Right ventricle myocardium superior (tissue), 1 donor: ENCODE measurements at regions not wholly inside any gene's neighbourhood (a gene's known extent, or its start where the extent isn't known, plus 50 kb on each side); places are given as distances from the start of the nearest gene placed in this dataset.
"Not testable (repeated sequence)": the region's sequence is repeated elsewhere in the genome, so short reads cannot be mapped to it uniquely, and the experiment has no call there.

Experiments
- ATAC-seq: fragments of 200-7000 bp; cut with Tn5 transposase; one replicate; pipeline ENCODE4 v1.9.1; 2020; ENCODE audit warnings: mild to moderate bottlenecking; ENCODE audit not compliant: poor library complexity
- DNase-seq: peaks from one replicate; pipeline ENCODE4 v3.0.0-alpha.2; 2020
- intact Hi-C: fragments of 100-400 bp; cut with DNase I; formaldehyde crosslinking; loops from one replicate; pipeline ENCODE4 v1.11.2; 2022
- donor health status: DM: no; HTN: yes; CAD: no; lungs with severe emphysema.

- intact Hi-C loops, ATAC-seq, DNase-seq: not testable (repeated sequence)
Observed at GRCh38 chr10:32177594-32177993, 121.4 kb upstream of the KIF5B start.

GRCh38 chr10:32175629-32176028 lies 119.4 kb upstream of the KIF5B start:
- ATAC-seq, result no peak
- DNase-seq, result no peak
- intact Hi-C loops, result no loop called here

GRCh38 chr10:32174349-32174893 lies 118.2 kb upstream of the KIF5B start:
- intact Hi-C loops, result no loop called here
- DNase-seq (no peak), ATAC-seq (no peak)

GRCh38 chr10:32171204-32171603 lies 115.0 kb upstream of the KIF5B start:
- intact Hi-C loops, result no loop called here
- no peak for DNase-seq
- ATAC-seq, result no peak

- intact Hi-C loops, result no loop called here
- ATAC-seq (peak; percentile 91), DNase-seq (no peak)
Observed at GRCh38 chr10:32169556-32169955, 113.3 kb upstream of the KIF5B start.

- intact Hi-C loops, result no loop called here
- no peak for DNase-seq
- ATAC-seq, result no peak
Observed at GRCh38 chr10:32167450-32167849, 111.2 kb upstream of the KIF5B start.

- no peak for ATAC-seq
Observed at GRCh38 chr10:32166365-32166764, 110.1 kb upstream of the KIF5B start.

GRCh38 chr10:32163762-32164148 lies 107.5 kb upstream of the KIF5B start:
- intact Hi-C loops, result no loop called here
- no peak for ATAC-seq
- DNase-seq, result no peak

More at GRCh38 chr10:32166365-32166764, 110.1 kb upstream of the KIF5B start:
- DNase-seq, result no peak
- intact Hi-C loops, result no loop called here

GRCh38 chr10:32163071-32163761 lies 107.0 kb upstream of the KIF5B start:
- ATAC-seq (no peak), DNase-seq (peak; percentile 10)
- intact Hi-C loops, result no loop called here

GRCh38 chr10:32161586-32161985 lies 105.4 kb upstream of the KIF5B start:
- peak; percentile 56 for DNase-seq
- ATAC-seq, result peak; percentile 90

GRCh38 chr10:32160864-32161263 lies 104.6 kb upstream of the KIF5B start:
- ATAC-seq, result no peak
- DNase-seq, result peak; percentile 2

More at GRCh38 chr10:32161586-32161985, 105.4 kb upstream of the KIF5B start:
- intact Hi-C loops, result no loop called here

GRCh38 chr10:32159264-32159663 lies 103.0 kb upstream of the KIF5B start:
- ATAC-seq, result no peak
- intact Hi-C loops, result no loop called here

More at GRCh38 chr10:32160864-32161263, 104.6 kb upstream of the KIF5B start:
- intact Hi-C loops, result no loop called here

GRCh38 chr10:32156031-32156495 lies 99.8 kb upstream of the KIF5B start:
- no peak for DNase-seq
- ATAC-seq, result no peak
- intact Hi-C loops, result no loop called here

More at GRCh38 chr10:32159264-32159663, 103.0 kb upstream of the KIF5B start:
- peak; percentile 7 for DNase-seq

GRCh38 chr10:32155075-32155516 lies 98.9 kb upstream of the KIF5B start:
- DNase-seq (no peak), ATAC-seq (no peak)
- intact Hi-C loops, result no loop called here

- DNase-seq (no peak), ATAC-seq (no peak)
- intact Hi-C loops, result no loop called here
Observed at GRCh38 chr10:32153931-32154330, 97.7 kb upstream of the KIF5B start.

- intact Hi-C loops, result no loop called here
- no peak for DNase-seq
- no peak for ATAC-seq
Observed at GRCh38 chr10:32153252-32153651, 97.0 kb upstream of the KIF5B start.

- ATAC-seq (no peak), DNase-seq (no peak)
- intact Hi-C loops, result no loop called here
Observed at GRCh38 chr10:32151871-32152270, 95.6 kb upstream of the KIF5B start.

GRCh38 chr10:32150532-32151101 lies 94.4 kb upstream of the KIF5B start:
- DNase-seq (no peak), ATAC-seq (no peak)
- intact Hi-C loops, result no loop called here

- peak; percentile 56 for DNase-seq
- intact Hi-C loops, result loop anchor here (10.0 kb wide), 1 partner anchor 95 kb away; the partner anchor contains the start of gene KIF5B
- ATAC-seq, result peak; percentile 93
Observed at GRCh38 chr10:32149252-32149955, 93.2 kb upstream of the KIF5B start.
